MM.1S (cell line): ENCODE measurements at regions not wholly inside any gene's neighbourhood (a gene's known extent, or its start where the extent isn't known, plus 50 kb on each side); places are given as distances from the start of the nearest gene placed in this dataset.

ENCODE experiments used
- EZH2 ChIP-seq: fragments of 300-600 bp; sonication (generic); optimal IDR thresholded peaks from 2 replicates; pipeline ENCODE3; 2017; ENCODE audit warnings: low read depth, mild to moderate bottlenecking, antibody characterized with exemption, low read length, mixed read lengths
- EZH2phosphoT487 ChIP-seq: fragments of 300-600 bp; sonication (generic); IDR thresholded peaks from 2 replicates; pipeline ENCODE4 v1.6.1; 2018; ENCODE audit warnings: antibody characterized with exemption, low read length
- TF ChIP-seq, protein P1 (sequence below): fragments of 300-600 bp; sonication (generic); IDR thresholded peaks from 2 replicates; pipeline ENCODE4 v1.5.1; 2016; ENCODE audit warnings: antibody characterized with exemption, low read length, mixed read lengths

DNA sequence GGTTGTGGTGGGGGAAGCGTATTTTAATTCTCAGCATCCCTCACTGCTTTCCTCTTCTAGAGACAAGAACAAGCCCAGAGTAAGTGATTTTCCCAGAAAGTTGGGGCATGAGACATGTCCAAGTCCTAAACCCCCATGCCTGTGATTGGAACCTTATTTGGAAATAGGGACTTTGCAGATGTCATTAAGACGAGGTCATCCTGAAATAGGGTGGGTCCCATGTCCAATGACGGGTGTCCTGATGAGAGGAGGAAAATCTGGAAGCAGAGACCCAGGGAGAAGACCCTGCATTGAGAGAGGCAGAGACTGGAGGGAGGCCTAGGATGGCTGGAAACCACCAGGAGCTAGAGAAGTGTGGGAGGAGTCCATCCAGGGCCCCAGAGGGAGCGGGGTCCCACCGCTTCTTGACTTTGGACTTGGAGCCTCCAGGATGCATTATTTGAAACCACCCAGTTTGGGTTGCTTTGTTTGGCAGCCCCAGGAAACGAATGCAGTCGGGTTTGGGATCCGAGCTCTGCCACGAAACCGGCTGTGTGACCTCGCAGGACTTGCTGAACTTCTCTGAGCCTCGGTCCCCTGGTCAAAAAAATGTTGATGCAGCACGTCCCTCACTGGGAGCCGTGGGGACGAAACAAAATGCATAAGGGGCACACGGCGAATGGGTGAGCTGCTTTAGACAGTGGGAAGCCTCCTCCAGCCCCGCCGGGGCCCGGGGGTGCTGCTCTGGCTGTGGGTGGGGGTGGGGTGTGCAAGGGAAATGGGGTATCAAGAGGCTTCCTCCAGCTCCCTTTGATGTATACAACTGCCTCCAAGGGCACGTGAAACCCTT lies 113.9 kb downstream of the CPZ start:
- TF ChIP-seq, protein P1, sequence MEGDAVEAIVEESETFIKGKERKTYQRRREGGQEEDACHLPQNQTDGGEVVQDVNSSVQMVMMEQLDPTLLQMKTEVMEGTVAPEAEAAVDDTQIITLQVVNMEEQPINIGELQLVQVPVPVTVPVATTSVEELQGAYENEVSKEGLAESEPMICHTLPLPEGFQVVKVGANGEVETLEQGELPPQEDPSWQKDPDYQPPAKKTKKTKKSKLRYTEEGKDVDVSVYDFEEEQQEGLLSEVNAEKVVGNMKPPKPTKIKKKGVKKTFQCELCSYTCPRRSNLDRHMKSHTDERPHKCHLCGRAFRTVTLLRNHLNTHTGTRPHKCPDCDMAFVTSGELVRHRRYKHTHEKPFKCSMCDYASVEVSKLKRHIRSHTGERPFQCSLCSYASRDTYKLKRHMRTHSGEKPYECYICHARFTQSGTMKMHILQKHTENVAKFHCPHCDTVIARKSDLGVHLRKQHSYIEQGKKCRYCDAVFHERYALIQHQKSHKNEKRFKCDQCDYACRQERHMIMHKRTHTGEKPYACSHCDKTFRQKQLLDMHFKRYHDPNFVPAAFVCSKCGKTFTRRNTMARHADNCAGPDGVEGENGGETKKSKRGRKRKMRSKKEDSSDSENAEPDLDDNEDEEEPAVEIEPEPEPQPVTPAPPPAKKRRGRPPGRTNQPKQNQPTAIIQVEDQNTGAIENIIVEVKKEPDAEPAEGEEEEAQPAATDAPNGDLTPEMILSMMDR = no peak
- no peak for TF ChIP-seq EZH2phosphoT487
- no peak for TF ChIP-seq EZH2
